ENCODE measurements at regions not wholly inside any gene's neighbourhood (a gene's known extent, or its start where the extent isn't known, plus 50 kb on each side); places are given as distances from the start of the nearest gene placed in this dataset.

GRCh38 chr6:11425431-11425871 lies 112.1 kb upstream of the TMEM170B start:
- H3K4me3 ChIP-seq (ENCODE audit: low read depth, low read length, poor library complexity, severe bottlenecking), result no peak overlapping the region
- H3K4me1 ChIP-seq (ENCODE audit: insufficient read depth, low read length, severe bottlenecking), result peaks cover 19% of the 10 kb centered on the region
- no peak overlapping the region for H3K4me2 ChIP-seq (ENCODE audit: low read length)
- TF ChIP-seq EZH2 (IDR thresholded peaks at IDR 0.05; ENCODE audit: borderline replicate concordance, low read length), result no peak
- no peak for TF ChIP-seq CTCF (IDR thresholded peaks at IDR 0.05; ENCODE audit: low read length)
- no peak overlapping the region for H3K27ac ChIP-seq (ENCODE audit: low read depth, low read length, poor library complexity, severe bottlenecking)
- no peaks in the 10 kb centered on the region for H3K79me2 ChIP-seq (ENCODE audit: insufficient read depth, low read length)
- H3K9me2 ChIP-seq (ENCODE audit: low read depth, low read length), result no peaks in the 10 kb centered on the region
- H3F3A ChIP-seq (ENCODE audit: insufficient read depth, low read length), result no peaks in the 10 kb centered on the region
- no peak overlapping the region for H3K9ac ChIP-seq (ENCODE audit: low read length)
- no peaks in the 10 kb centered on the region for H4K20me1 ChIP-seq (ENCODE audit: insufficient read depth, low read length)
- no peaks in the 10 kb centered on the region for H3K9me3 ChIP-seq (ENCODE audit: low read length)
- H3K27me3 ChIP-seq (ENCODE audit: insufficient read depth, low read length), result no peaks in the 10 kb centered on the region
- H3K36me3 ChIP-seq (ENCODE audit: insufficient read depth, low read length), result no peaks in the 10 kb centered on the region
- H2AFZ ChIP-seq (ENCODE audit: low read length), result no peak overlapping the region

- Histone ChIP-seq H4K20me1 (ENCODE audit: insufficient read depth, low read length) (no peaks in the 10 kb centered on the region), H3K4me1 (ENCODE audit: insufficient read depth, low read length, severe bottlenecking) (peaks cover 17% of the 10 kb centered on the region), H3K27ac (ENCODE audit: low read depth, low read length, poor library complexity, severe bottlenecking) (no peak overlapping the region), H3K36me3 (ENCODE audit: insufficient read depth, low read length) (no peaks in the 10 kb centered on the region), H3K4me2 (ENCODE audit: low read length) (no peak overlapping the region), H3K27me3 (ENCODE audit: insufficient read depth, low read length) (no peaks in the 10 kb centered on the region), H3F3A (ENCODE audit: insufficient read depth, low read length) (no peaks in the 10 kb centered on the region), H3K79me2 (ENCODE audit: insufficient read depth, low read length) (no peaks in the 10 kb centered on the region), H3K9me2 (ENCODE audit: low read depth, low read length) (no peaks in the 10 kb centered on the region), H2AFZ (ENCODE audit: low read length) (no peak overlapping the region), H3K4me3 (ENCODE audit: low read depth, low read length, poor library complexity, severe bottlenecking) (no peak overlapping the region), H3K9ac (ENCODE audit: low read length) (no peak overlapping the region), H3K9me3 (ENCODE audit: low read length) (no peaks in the 10 kb centered on the region)
- TF ChIP-seq CTCF (IDR thresholded peaks at IDR 0.05; ENCODE audit: low read length) (no peak), EZH2 (IDR thresholded peaks at IDR 0.05; ENCODE audit: borderline replicate concordance, low read length) (no peak)
These were observed 113.0 kb upstream of the TMEM170B start for GRCh38 chr6:11424395-11425034.

- H3K79me2 ChIP-seq (ENCODE audit: insufficient read depth, low read length), result no peaks in the 10 kb centered on the region
- H3K36me3 ChIP-seq (ENCODE audit: insufficient read depth, low read length), result no peaks in the 10 kb centered on the region
- H3K4me3 ChIP-seq (ENCODE audit: low read depth, low read length, poor library complexity, severe bottlenecking), result no peak overlapping the region
- H3K9me3 ChIP-seq (ENCODE audit: low read length), result no peaks in the 10 kb centered on the region
- no peak overlapping the region for H3K9ac ChIP-seq (ENCODE audit: low read length)
- H3K27me3 ChIP-seq (ENCODE audit: insufficient read depth, low read length), result no peaks in the 10 kb centered on the region
- no peaks in the 10 kb centered on the region for H3F3A ChIP-seq (ENCODE audit: insufficient read depth, low read length)
- no peak overlapping the region for H3K27ac ChIP-seq (ENCODE audit: low read depth, low read length, poor library complexity, severe bottlenecking)
- H3K9me2 ChIP-seq (ENCODE audit: low read depth, low read length), result no peaks in the 10 kb centered on the region
- H3K4me2 ChIP-seq (ENCODE audit: low read length), result no peak overlapping the region
- TF ChIP-seq EZH2 (IDR thresholded peaks at IDR 0.05; ENCODE audit: borderline replicate concordance, low read length), result no peak
- no peak for TF ChIP-seq CTCF (IDR thresholded peaks at IDR 0.05; ENCODE audit: low read length)
- no peaks in the 10 kb centered on the region for H4K20me1 ChIP-seq (ENCODE audit: insufficient read depth, low read length)
- H2AFZ ChIP-seq (ENCODE audit: low read length), result no peak overlapping the region
- peaks cover 9% of the 10 kb centered on the region for H3K4me1 ChIP-seq (ENCODE audit: insufficient read depth, low read length, severe bottlenecking)
These were observed 113.9 kb upstream of the TMEM170B start for GRCh38 chr6:11423667-11424066.
